ENCODE measurements at regions not wholly inside any gene's neighbourhood (a gene's known extent, or its start where the extent isn't known, plus 50 kb on each side); places are given as distances from the start of the nearest gene placed in this dataset.
"Not testable (repeated sequence)": the region's sequence is repeated elsewhere in the genome, so short reads cannot be mapped to it uniquely, and the experiment has no call there.

DNA sequence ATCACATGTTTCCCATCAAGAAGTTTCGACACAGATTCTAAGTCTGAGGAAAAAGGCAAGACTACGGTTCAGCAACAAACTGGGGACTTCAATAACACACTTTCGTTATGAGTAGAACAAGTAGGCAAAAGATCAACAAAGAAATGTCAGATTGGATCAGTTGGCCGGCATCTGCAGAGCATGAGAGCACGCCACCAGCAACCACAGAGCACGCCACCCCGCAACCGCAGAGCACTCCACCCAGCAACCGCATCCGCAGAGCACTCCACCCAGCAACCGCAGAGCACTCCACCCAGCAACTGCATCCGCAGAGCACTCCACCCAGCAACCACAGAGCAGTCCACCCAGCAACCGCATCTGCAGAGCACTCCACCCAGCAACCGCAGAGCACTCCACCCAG lies 89.7 kb upstream of the FAM20C start:
- TF ChIP-seq ZFP36 (IDR thresholded peaks at IDR 0.05; ENCODE audit: borderline replicate concordance, partially characterized antibody): no peak
- TF ChIP-seq RNF2 (IDR thresholded peaks at IDR 0.05; ENCODE audit: borderline replicate concordance, low read depth): no peak
- TF ChIP-seq NR3C1 (IDR thresholded peaks at IDR 0.05): no peak
- TF ChIP-seq MAX (IDR thresholded peaks at IDR 0.05): no peak
- TF ChIP-seq TFCP2L1 (CRISPR knock-in tag; IDR thresholded peaks at IDR 0.05): no peak
- TF ChIP-seq, protein P1, sequence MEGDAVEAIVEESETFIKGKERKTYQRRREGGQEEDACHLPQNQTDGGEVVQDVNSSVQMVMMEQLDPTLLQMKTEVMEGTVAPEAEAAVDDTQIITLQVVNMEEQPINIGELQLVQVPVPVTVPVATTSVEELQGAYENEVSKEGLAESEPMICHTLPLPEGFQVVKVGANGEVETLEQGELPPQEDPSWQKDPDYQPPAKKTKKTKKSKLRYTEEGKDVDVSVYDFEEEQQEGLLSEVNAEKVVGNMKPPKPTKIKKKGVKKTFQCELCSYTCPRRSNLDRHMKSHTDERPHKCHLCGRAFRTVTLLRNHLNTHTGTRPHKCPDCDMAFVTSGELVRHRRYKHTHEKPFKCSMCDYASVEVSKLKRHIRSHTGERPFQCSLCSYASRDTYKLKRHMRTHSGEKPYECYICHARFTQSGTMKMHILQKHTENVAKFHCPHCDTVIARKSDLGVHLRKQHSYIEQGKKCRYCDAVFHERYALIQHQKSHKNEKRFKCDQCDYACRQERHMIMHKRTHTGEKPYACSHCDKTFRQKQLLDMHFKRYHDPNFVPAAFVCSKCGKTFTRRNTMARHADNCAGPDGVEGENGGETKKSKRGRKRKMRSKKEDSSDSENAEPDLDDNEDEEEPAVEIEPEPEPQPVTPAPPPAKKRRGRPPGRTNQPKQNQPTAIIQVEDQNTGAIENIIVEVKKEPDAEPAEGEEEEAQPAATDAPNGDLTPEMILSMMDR (IDR thresholded peaks at IDR 0.05): no peak
- TF ChIP-seq POLR2AphosphoS2 (conservative IDR thresholded peaks at IDR 0.05; ENCODE audit: low read length): no peak
- TF ChIP-seq ZSCAN20 (CRISPR knock-in tag; IDR thresholded peaks at IDR 0.05): no peak
- no peak for TF ChIP-seq E2F6 (IDR thresholded peaks at IDR 0.05; ENCODE audit: borderline replicate concordance, low read depth)
- ChIA-PET POLR2A (no interaction called here), CTCF (no interaction called here)
- H3K4me1 ChIP-seq: no peaks in the 10 kb centered on the region; the same call in 2 of the 3 replicates
- ATAC-seq: no peak
- DNase-seq (ENCODE audit: low read depth in 1 of 2, low spot score in 1 of 2): no peak
- H3K4me2 ChIP-seq: no peak overlapping the region
- no peak for FAIRE-seq
- H3K4me3 ChIP-seq: no peak overlapping the region
- no peak overlapping the region for H3K27ac ChIP-seq
- H3K9me3 ChIP-seq: 0 out of 3 replicates have a peak, but pooled peaks cover 2% of the 10 kb centered on the region
- 58% methylated on average over 10 of the region's 14 CpGs for WGBS (ENCODE audit: missing lambda C conversion rate)

DNA sequence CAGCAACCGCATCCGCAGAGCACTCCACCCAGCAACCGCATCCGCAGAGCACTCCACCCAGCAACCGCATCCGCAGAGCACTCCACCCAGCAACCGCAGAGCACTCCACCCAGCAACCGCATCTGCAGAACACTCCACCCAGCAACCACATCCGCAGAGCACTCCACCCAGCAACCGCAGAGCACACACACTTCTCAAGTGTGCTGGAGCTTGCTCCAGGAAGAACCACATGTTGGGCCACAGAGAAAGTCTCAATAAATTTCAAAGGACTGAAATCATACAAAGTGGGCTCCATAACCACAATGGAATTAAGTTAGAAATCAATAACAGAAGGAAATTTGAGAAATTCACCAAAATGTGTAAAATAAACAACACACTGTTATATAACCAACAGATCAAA lies 88.4 kb upstream of the FAM20C start:
- CTCF ChIA-PET, FAIRE-seq: not testable (repeated sequence)
- 100% methylated on average over 2 of the region's 10 CpGs for WGBS (ENCODE audit: missing lambda C conversion rate)

GRCh38 chr7:105002-105401 lies 87.4 kb upstream of the FAM20C start:
- Histone ChIP-seq H3K9me3 (no peaks in the 10 kb centered on the region), H3K27ac (no peak overlapping the region), H3K4me1 (no peaks in the 10 kb centered on the region; the same call in 2 of the 3 replicates), H3K4me2 (no peak overlapping the region), H3K4me3 (no peak overlapping the region)
- ChIA-PET CTCF (no interaction called here), POLR2A (no interaction called here)
- TF ChIP-seq TFCP2L1 (CRISPR knock-in tag; IDR thresholded peaks at IDR 0.05): no peak
- TF ChIP-seq MAFK (IDR thresholded peaks at IDR 0.05; ENCODE audit: partially characterized antibody): no peak
- no peak for TF ChIP-seq CHD4 (IDR thresholded peaks at IDR 0.05; ENCODE audit: borderline replicate concordance)
- TF ChIP-seq, protein P2, sequence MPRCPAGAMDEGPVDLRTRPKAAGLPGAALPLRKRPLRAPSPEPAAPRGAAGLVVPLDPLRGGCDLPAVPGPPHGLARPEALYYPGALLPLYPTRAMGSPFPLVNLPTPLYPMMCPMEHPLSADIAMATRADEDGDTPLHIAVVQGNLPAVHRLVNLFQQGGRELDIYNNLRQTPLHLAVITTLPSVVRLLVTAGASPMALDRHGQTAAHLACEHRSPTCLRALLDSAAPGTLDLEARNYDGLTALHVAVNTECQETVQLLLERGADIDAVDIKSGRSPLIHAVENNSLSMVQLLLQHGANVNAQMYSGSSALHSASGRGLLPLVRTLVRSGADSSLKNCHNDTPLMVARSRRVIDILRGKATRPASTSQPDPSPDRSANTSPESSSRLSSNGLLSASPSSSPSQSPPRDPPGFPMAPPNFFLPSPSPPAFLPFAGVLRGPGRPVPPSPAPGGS (IDR thresholded peaks at IDR 0.05): no peak
- TF ChIP-seq SMC3 (IDR thresholded peaks at IDR 0.05): no peak
- no peak for TF ChIP-seq E2F6 (IDR thresholded peaks at IDR 0.05; ENCODE audit: borderline replicate concordance, low read depth)
- no peak for TF ChIP-seq POLR2A (IDR thresholded peaks at IDR 0.05; ENCODE audit: low read length)
- no peak for TF ChIP-seq FOSB (CRISPR knock-in tag; IDR thresholded peaks at IDR 0.05)
- no peak for TF ChIP-seq ZSCAN20 (CRISPR knock-in tag; IDR thresholded peaks at IDR 0.05)
- no peak for TF ChIP-seq MYC (IDR thresholded peaks at IDR 0.05; ENCODE audit: borderline replicate concordance, low read length)
- TF ChIP-seq JUNB (IDR thresholded peaks at IDR 0.05): no peak
- TF ChIP-seq EHF (CRISPR knock-in tag; IDR thresholded peaks at IDR 0.05): no peak
- no peak for TF ChIP-seq MAX (IDR thresholded peaks at IDR 0.05)
- TF ChIP-seq KDM5A (IDR thresholded peaks at IDR 0.05): no peak
- TF ChIP-seq, protein P3, sequence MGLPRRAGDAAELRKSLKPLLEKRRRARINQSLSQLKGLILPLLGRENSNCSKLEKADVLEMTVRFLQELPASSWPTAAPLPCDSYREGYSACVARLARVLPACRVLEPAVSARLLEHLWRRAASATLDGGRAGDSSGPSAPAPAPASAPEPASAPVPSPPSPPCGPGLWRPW (IDR thresholded peaks at IDR 0.05): no peak
- TF ChIP-seq RAD21 (conservative IDR thresholded peaks at IDR 0.05 in 1 of 2, IDR thresholded peaks at IDR 0.05 in 1 of 2): no peak
- no peak for TF ChIP-seq HEYL (CRISPR knock-in tag; IDR thresholded peaks at IDR 0.05)
- TF ChIP-seq RNF2 (IDR thresholded peaks at IDR 0.05; ENCODE audit: borderline replicate concordance, low read depth): no peak
- TF ChIP-seq, protein P4, sequence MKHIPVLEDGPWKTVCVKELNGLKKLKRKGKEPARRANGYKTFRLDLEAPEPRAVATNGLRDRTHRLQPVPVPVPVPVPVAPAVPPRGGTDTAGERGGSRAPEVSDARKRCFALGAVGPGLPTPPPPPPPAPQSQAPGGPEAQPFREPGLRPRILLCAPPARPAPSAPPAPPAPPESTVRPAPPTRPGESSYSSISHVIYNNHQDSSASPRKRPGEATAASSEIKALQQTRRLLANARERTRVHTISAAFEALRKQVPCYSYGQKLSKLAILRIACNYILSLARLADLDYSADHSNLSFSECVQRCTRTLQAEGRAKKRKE (CRISPR knock-in tag; IDR thresholded peaks at IDR 0.05; ENCODE audit: low read depth): no peak
- TF ChIP-seq PHF8 (IDR thresholded peaks at IDR 0.05; ENCODE audit: borderline replicate concordance, low read depth): no peak
- 70% methylated on average over 8 of the region's 8 CpGs for WGBS (ENCODE audit: missing lambda C conversion rate)
- ATAC-seq (no peak), DNase-seq (ENCODE audit: low read depth in 1 of 2, low spot score in 1 of 2) (no peak), FAIRE-seq (no peak)

More for the DNA sequence above, 88.4 kb upstream of the FAM20C start:
- H3K27ac ChIP-seq; H3K9me3 ChIP-seq; H3K4me2 ChIP-seq; DNase-seq (ENCODE audit: low read depth in 1 of 2, low spot score in 1 of 2); ATAC-seq; H3K4me1 ChIP-seq; H3K4me3 ChIP-seq; POLR2A ChIA-PET: not testable (repeated sequence)
